WTC11 (cell line): ENCODE measurements at regions not wholly inside any gene's neighbourhood (a gene's known extent, or its start where the extent isn't known, plus 50 kb on each side); places are given as distances from the start of the nearest gene placed in this dataset.

ENCODE experiments used
- ATAC-seq: fragments of 200-7000 bp; cut with Tn5 transposase; 2 replicates; pipeline ENCODE4 v1.10.0; 2021; ENCODE audit warnings: mild to moderate bottlenecking, moderate library complexity
- CTCF ChIA-PET: fragments of 300-600 bp; sonication (Branson Sonifier 250); formaldehyde crosslinking; loops from one replicate; lab custom pipeline; 2021; ENCODE audit warnings: antibody characterized with exemption; lab: Charles Lee
- POLR2A ChIA-PET: fragments of 350-600 bp; sonication (Branson Sonifier 250); formaldehyde crosslinking; loops from one replicate; lab custom pipeline; 2021; ENCODE audit warnings: antibody characterized with exemption; lab: Charles Lee
- DNase-seq: peaks from one replicate; pipeline ENCODE4 v3.0.0; 2021; ENCODE audit warnings: low spot score
- H3K27ac Mint-ChIP-seq: 2 replicates; pipeline ENCODE4 v1.8.0; 2021; ENCODE audit warnings: mixed read lengths
- H3K27me3 Mint-ChIP-seq: 2 replicates; pipeline ENCODE4 v1.8.0; 2021; ENCODE audit warnings: low read depth, mild to moderate bottlenecking, moderate library complexity, mixed read lengths
- H3K36me3 Mint-ChIP-seq: 2 replicates; pipeline ENCODE4 v1.8.0; 2021; ENCODE audit warnings: mixed read lengths
- H3K4me1 Mint-ChIP-seq: 2 replicates; pipeline ENCODE4 v1.8.0; 2022; ENCODE audit warnings: mixed read lengths
- H3K4me3 Mint-ChIP-seq: 2 replicates; pipeline ENCODE4 v1.8.0; 2021; ENCODE audit warnings: mild to moderate bottlenecking, moderate library complexity, mixed read lengths
- H3K9me3 Mint-ChIP-seq: 2 replicates; pipeline ENCODE4 v1.8.0; 2021; ENCODE audit warnings: mixed read lengths
- AFF4 ChIP-seq: sonication (generic); formaldehyde crosslinking; IDR thresholded peaks from 2 replicates; pipeline ENCODE4 v1.8.1; 2023; ENCODE audit warnings: mild to moderate bottlenecking, missing genetic modification reagents, borderline replicate concordance
- CBFB ChIP-seq: sonication (generic); formaldehyde crosslinking; IDR thresholded peaks from 2 replicates; pipeline ENCODE4 v1.8.1; 2022; ENCODE audit warnings: mild to moderate bottlenecking, low read depth, missing genetic modification reagents
- E2F1 ChIP-seq: sonication (generic); formaldehyde crosslinking; IDR thresholded peaks from 2 replicates; pipeline ENCODE4 v1.8.0; 2022; ENCODE audit warnings: mild to moderate bottlenecking, missing genetic modification reagents
- GRHL2 ChIP-seq: fragments of 250-450 bp; sonication (Bioruptor Pico); IDR thresholded peaks from 2 replicates; pipeline ENCODE4 v1.8.0; 2022; ENCODE audit warnings: mild to moderate bottlenecking, moderate library complexity; ENCODE audit not compliant: insufficient replicate concordance, severe bottlenecking
- GTF2I ChIP-seq: fragments of 250-450 bp; sonication (Bioruptor Pico); conservative IDR thresholded peaks from 2 replicates; pipeline ENCODE4 v1.4.0; 2021; ENCODE audit warnings: mild to moderate bottlenecking
- JUN ChIP-seq: sonication (generic); formaldehyde crosslinking; IDR thresholded peaks from 2 replicates; pipeline ENCODE4 v1.8.0; 2023; ENCODE audit warnings: mild to moderate bottlenecking, missing genetic modification reagents
- MXD4 ChIP-seq: fragments of 250-450 bp; sonication (Bioruptor Pico); IDR thresholded peaks from 2 replicates; pipeline ENCODE4 v1.8.0; 2021; ENCODE audit warnings: mild to moderate bottlenecking, moderate library complexity, borderline replicate concordance
- NR1H2 ChIP-seq: sonication (generic); formaldehyde crosslinking; IDR thresholded peaks from 2 replicates; pipeline ENCODE4 v1.9.0; 2021; ENCODE audit warnings: mild to moderate bottlenecking, moderate library complexity, missing genetic modification reagents
- TEAD1 ChIP-seq: sonication (generic); formaldehyde crosslinking; IDR thresholded peaks from 2 replicates; pipeline ENCODE4 v1.8.0; 2022; ENCODE audit warnings: mild to moderate bottlenecking, missing genetic modification reagents
- USF2 ChIP-seq: sonication (generic); formaldehyde crosslinking; IDR thresholded peaks from 2 replicates; pipeline ENCODE4 v1.8.1; 2023; ENCODE audit warnings: mild to moderate bottlenecking, missing genetic modification reagents, moderate library complexity
- ZBTB43 ChIP-seq: sonication (generic); formaldehyde crosslinking; IDR thresholded peaks from 2 replicates; pipeline ENCODE4 v1.8.1; 2023; ENCODE audit warnings: mild to moderate bottlenecking, missing genetic modification reagents
- ZMAT4 ChIP-seq: fragments of 250-450 bp; sonication (Bioruptor Pico); IDR thresholded peaks from 2 replicates; pipeline ENCODE4 v1.9.0; 2021; ENCODE audit warnings: mild to moderate bottlenecking
- ZNF219 ChIP-seq: sonication (generic); formaldehyde crosslinking; IDR thresholded peaks from 2 replicates; pipeline ENCODE4 v1.8.0; 2023; ENCODE audit warnings: missing genetic modification reagents, mild to moderate bottlenecking, borderline replicate concordance
- ZNF281 ChIP-seq: sonication (generic); formaldehyde crosslinking; IDR thresholded peaks from 2 replicates; pipeline ENCODE4 v1.8.0; 2023; ENCODE audit warnings: mild to moderate bottlenecking, missing genetic modification reagents
- ZNF416 ChIP-seq: fragments of 250-450 bp; sonication (Bioruptor Pico); IDR thresholded peaks from 2 replicates; pipeline ENCODE4 v1.9.0; 2021; ENCODE audit warnings: mild to moderate bottlenecking, inconsistent platforms
- ZNF423 ChIP-seq: fragments of 250-450 bp; sonication (Bioruptor Pico); IDR thresholded peaks from 2 replicates; pipeline ENCODE4 v2.1.2; 2022; ENCODE audit warnings: mild to moderate bottlenecking, moderate library complexity
- ZNF671 ChIP-seq: fragments of 250-450 bp; sonication (Bioruptor Pico); IDR thresholded peaks from 2 replicates; pipeline ENCODE4 v1.8.0; 2021; ENCODE audit warnings: mild to moderate bottlenecking

- no peak for TF ChIP-seq ZNF281
- TF ChIP-seq ZNF416 (CRISPR knock-in tag), result no peak
- TF ChIP-seq JUN, result no peak
These were observed 89.4 kb upstream of the MTPN start (continued) for GRCh38 chr7:136066304-136067143.

GRCh38 chr7:136064627-136065237 lies 87.6 kb upstream of the MTPN start:
- peaks cover 3% of the 10 kb centered on the region; the same call in 1 of the 2 replicates for H3K9me3 Mint-ChIP-seq
- no peak overlapping the region for H3K27ac Mint-ChIP-seq
- no peaks in the 10 kb centered on the region for H3K36me3 Mint-ChIP-seq
- ChIA-PET POLR2A (no interaction called here), CTCF (no interaction called here)
- no peak overlapping the region for H3K4me3 Mint-ChIP-seq
- no peak for ATAC-seq
- DNase-seq, result no peak
- no peaks in the 10 kb centered on the region for H3K27me3 Mint-ChIP-seq
- peaks cover 10% of the 10 kb centered on the region for H3K4me1 Mint-ChIP-seq
- TF ChIP-seq NR1H2 (CRISPR knock-in tag) (no peak), ZMAT4 (CRISPR knock-in tag) (no peak), ZNF219 (CRISPR knock-in tag) (no peak)

GRCh38 chr7:136064081-136064480 lies 86.9 kb upstream of the MTPN start:
- H3K9me3 Mint-ChIP-seq, result peaks cover 3% of the 10 kb centered on the region; the same call in 1 of the 2 replicates
- ChIA-PET CTCF (no interaction called here), POLR2A (no interaction called here)
- peaks cover 10% of the 10 kb centered on the region for H3K4me1 Mint-ChIP-seq
- H3K4me3 Mint-ChIP-seq, result no peak overlapping the region
- H3K27ac Mint-ChIP-seq, result no peak overlapping the region
- ATAC-seq, result no peak
- no peaks in the 10 kb centered on the region for H3K36me3 Mint-ChIP-seq
- no peaks in the 10 kb centered on the region for H3K27me3 Mint-ChIP-seq
- no peak for DNase-seq
- TF ChIP-seq GRHL2 (CRISPR knock-in tag) (no peak), ZNF281 (no peak), CBFB (no peak), ZNF671 (no peak), TEAD1 (CRISPR knock-in tag) (no peak), E2F1 (no peak), MXD4 (CRISPR knock-in tag) (no peak), ZBTB43 (CRISPR knock-in tag) (no peak), ZNF423 (CRISPR knock-in tag) (no peak), ZMAT4 (CRISPR knock-in tag) (no peak), USF2 (CRISPR knock-in tag) (no peak), GTF2I (CRISPR knock-in tag) (no peak), AFF4 (CRISPR knock-in tag) (no peak)
